Spleen (tissue), 7 donors: ENCODE measurements at regions not wholly inside any gene's neighbourhood (a gene's known extent, or its start where the extent isn't known, plus 50 kb on each side); places are given as distances from the start of the nearest gene placed in this dataset.

ENCODE experiments used
- POLR2AphosphoS5 ChIP-seq, 3 donors: sonication (generic); formaldehyde crosslinking; IDR thresholded peaks; one replicate each; pipeline ENCODE4 v1.5.1; 2017; ENCODE audit warnings: antibody characterized with exemption in 3 of 3
- TF ChIP-seq, protein P1 (sequence below), 11 experiments: fragments of 200-600 bp in 7 of 11; fragments of 450-650 bp in 4 of 11; sonication (generic) in 4 of 11; IDR thresholded peaks in 8 of 11; conservative IDR thresholded peaks in 3 of 11; 1 replicate in 7 of 11; 2 replicates in 4 of 11; pipeline versions ENCODE4 v1.4.0 to v1.8.0; 2016 to 2021; ENCODE audit warnings: antibody characterized with exemption in 11 of 11, inconsistent platforms in 4 of 11, mild to moderate bottlenecking in 1 of 11
- donor health status: DM: no; HTN: no; CAD: no; lungs with moderate emphysema.
- donor health status: DM: no; HTN: no; CAD: no.
- donor health status: DM: no; HTN: no; CAD: no.

DNA sequence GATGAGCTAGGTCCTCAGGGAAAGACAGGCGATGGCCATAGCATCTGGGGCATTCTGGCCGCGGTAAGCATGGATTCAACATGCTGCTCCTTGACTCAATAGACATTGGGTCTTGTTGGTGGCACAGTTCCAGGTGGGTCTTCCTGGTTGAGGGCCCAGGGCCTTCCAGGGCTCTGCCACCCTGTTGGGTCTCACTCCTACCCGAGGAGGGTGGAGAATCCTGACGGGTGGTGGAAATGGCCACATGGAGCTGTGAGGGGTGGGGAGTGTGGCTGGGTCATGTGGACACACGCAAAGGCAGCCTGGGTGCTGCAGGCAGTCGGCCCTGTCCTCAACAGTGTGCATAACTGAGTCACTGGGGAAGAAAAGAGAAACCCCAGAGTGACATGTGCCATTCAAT lies 148.1 kb downstream of the KIF26A start:
- TF ChIP-seq, protein P1, sequence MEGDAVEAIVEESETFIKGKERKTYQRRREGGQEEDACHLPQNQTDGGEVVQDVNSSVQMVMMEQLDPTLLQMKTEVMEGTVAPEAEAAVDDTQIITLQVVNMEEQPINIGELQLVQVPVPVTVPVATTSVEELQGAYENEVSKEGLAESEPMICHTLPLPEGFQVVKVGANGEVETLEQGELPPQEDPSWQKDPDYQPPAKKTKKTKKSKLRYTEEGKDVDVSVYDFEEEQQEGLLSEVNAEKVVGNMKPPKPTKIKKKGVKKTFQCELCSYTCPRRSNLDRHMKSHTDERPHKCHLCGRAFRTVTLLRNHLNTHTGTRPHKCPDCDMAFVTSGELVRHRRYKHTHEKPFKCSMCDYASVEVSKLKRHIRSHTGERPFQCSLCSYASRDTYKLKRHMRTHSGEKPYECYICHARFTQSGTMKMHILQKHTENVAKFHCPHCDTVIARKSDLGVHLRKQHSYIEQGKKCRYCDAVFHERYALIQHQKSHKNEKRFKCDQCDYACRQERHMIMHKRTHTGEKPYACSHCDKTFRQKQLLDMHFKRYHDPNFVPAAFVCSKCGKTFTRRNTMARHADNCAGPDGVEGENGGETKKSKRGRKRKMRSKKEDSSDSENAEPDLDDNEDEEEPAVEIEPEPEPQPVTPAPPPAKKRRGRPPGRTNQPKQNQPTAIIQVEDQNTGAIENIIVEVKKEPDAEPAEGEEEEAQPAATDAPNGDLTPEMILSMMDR (IDR thresholded peaks at IDR 0.05 in 8 of 11, conservative IDR thresholded peaks at IDR 0.05 in 3 of 11): no peak
- TF ChIP-seq POLR2AphosphoS5 (IDR thresholded peaks at IDR 0.05): no peak
